Myocyte (in vitro differentiated cells): ENCODE measurements at regions not wholly inside any gene's neighbourhood (a gene's known extent, or its start where the extent isn't known, plus 50 kb on each side); places are given as distances from the start of the nearest gene placed in this dataset.
"Not testable (repeated sequence)": the region's sequence is repeated elsewhere in the genome, so short reads cannot be mapped to it uniquely, and the experiment has no call there.

Experiments used
- DNase-seq: peaks from one replicate; pipeline ENCODE4 v3.0.0-alpha.2; 2012; ENCODE audit warnings: low read depth

DNA sequence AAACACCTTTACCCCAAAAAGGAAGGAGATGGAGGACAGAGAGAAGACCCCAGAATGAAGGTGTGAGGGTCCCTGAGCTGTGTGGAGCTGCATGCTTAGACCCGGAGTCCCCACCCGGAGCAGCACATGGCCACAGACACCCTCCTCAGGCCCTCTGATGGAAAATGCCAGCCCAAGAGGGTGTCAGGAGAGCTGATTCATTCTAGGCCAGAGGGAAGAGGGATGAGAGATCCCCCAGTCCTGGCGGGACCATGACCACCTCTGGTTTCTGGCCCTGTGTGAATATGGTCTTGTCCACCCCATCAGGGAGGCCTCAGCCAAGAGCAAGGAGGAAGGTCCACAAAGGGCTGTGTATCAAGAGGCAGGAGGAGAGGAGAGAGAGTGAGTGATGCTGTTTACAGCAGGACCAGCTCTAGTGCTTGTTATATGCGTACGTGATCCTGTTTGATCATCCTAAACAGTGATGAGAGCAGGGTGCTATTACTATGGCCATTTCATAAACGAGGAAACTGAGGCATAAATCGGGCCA lies 186.6 kb upstream of the HAAO start:
- no peak for DNase-seq

DNA sequence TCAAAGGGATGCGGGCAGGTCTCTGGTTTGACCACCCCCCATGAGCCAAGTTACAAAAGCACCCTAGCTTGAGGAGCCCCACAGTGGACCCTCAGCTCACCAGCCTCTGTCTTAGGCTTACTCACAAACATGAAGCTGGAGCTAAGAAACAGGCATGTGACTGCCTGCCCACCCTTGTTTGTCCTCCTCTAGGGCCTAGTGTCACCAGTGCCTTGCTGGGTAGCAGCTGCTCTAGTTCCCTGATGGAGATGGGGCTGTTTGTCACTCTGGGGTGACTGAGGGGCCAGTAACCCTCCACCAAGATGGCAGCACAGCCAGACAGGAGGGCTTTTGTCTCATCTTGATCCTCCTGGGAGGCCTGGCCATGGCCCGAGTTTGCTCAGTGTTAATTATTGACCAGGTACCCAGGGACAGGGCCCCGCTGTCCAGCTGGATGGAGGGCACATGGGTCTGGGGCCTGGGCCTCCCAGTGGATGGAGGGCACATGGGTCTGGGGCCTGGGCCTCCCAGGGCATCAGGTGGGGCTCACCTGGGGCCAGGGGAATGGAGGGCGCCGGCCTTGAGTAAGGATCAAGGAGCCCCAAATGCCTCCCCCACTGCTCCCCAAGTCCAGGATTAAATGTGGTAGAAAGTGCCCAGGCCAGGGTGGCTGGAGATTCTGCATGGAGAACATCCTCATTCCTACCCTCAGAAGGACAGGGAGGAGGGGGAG lies 185.9 kb upstream of the HAAO start:
- no peak for DNase-seq

DNA sequence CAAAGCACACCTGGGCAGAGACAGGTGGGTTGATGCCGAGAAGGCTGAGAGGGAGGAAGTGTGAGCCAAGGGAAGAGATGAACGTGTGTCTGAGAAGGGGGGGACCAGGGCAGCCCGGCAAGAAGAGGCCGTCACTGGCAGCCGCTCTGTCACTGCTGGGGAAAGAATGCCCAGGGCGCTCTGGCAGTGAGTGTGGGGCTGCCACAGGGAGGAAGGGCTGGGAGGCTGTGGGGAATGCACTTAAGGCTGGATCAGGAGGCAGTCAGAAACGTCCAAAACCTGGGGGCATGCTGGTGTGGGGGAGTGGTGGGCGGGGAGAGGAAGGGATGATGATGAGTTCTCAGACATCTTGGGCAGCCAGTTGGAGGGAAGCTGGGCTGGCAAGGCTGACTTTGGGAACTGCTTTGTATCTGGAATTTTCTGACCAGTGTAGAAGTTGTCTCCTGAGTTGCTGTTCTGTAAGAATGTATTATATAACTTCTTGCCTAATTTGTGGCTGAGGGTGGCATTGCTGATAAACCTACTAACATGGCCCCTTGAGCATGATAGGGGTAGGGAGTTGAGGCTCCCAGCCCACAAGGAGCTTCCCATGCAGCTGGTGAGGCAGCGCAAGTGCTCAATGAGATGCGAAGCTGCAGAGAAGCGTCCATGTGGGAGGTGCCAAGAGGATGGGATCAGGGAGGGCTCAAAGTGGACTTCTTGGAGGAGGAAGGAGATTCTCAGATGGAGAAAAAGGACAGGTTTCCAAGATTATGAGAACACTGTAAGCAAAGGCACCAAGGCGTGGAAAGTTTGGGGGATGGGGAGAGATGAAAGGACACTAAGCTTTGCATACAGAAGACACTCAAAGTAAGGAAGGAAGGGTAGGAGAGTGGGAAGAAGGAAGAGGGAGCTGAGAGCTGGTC lies 185.1 kb upstream of the HAAO start:
- no peak for DNase-seq

DNA sequence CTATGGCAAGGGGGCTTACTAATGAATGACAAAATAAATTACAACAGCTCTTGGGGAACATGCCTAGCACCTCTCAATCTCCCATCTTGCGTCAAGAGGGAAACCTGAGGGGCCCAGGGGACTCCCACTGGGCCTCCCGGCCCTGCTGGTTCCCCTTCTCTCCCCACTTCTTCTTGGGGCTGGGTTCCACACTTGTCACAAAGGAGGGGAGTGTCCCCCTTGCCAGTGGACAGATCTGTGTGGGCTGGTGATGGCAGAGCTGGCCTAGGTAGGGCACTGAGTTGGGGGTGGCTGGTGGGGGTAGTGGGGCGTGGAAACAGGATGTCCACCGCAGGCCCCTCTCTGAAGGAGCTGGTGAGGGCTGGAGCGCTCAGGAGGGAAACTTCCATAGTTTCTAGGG lies 184.0 kb upstream of the HAAO start:
- DNase-seq, result no peak

DNA sequence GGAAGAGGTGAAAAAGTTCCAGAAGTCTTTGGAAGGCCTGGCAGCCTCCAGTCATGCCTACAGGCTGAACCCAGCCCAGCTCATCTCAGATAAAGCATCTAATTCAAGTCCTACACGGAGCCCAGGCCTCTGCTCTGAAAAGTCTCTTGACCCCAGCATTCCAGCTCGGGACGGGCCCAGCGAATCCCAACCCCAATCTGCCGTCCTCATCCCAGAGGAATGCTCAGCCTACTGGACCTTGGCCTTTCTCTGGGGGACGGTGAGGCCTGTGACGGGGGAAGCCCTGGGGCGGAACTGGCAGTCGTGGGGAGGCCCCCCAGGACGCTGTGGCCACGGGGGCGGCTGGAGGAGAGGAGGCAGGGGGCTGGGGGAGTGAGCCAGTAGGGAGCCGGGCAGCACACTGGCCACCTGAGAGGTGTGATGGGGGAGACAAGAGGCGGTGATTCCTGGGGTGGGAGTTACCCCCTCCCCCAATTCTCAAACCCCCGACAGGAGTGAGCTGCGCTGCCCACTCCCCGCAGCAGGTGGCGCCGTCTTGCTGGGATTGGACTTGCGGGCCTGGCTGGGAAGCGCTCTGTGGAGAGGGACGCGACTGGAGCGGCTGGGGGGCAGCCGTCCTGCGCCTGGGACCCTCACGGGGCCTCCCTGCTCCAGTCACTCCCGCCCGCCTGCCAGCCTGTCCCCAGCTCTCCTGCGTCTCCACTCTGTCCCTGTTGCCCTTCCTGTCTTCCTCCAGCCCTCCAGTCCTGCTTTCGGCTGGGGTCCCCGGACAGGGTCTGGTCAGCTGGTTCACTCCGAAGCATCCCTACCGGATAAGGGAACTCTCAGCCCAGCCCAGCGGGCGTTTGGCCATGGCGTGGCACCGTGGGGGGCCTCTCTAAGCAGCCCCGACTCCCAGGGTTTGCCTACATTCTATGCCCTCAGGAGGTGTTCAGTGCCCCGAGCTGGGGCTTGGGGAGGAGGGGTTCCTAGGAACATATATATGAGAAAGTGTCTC lies 182.6 kb upstream of the HAAO start:
- DNase-seq, result peak; percentile 63

- DNase-seq, result no peak
Observed at GRCh38 chr2:42974169-42974720, 181.9 kb upstream of the HAAO start.

- DNase-seq, result no peak
Observed at GRCh38 chr2:42973726-42974125, 181.3 kb upstream of the HAAO start.

DNA sequence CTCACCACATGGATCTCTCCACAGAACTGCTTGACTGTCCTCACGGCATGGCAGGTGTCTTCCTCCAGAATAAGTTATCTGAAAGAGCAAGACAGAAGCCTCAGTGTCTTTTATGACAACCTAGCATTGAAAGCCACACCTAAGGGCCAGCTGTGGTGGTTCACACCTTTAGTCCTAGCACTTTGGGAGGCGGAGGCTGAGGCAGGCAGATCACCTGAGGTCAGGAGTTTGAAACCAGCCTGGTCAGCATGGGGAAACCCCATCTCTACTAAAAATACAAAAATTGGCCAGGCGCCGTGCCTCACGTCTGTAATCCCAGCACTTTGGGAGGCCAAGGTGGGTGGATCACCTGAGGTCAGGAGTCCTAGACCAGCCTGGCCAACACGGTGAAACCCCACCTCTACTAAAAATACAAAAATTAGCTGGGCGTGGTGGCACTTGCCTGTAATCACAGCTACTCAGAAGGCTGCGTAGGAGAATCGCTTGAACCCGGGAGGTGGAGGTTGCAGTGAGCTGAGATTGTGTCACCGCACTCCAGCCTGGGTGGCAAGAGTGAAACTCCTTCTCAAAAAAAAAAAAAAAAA lies 180.6 kb upstream of the HAAO start:
- not testable (repeated sequence) for DNase-seq

DNA sequence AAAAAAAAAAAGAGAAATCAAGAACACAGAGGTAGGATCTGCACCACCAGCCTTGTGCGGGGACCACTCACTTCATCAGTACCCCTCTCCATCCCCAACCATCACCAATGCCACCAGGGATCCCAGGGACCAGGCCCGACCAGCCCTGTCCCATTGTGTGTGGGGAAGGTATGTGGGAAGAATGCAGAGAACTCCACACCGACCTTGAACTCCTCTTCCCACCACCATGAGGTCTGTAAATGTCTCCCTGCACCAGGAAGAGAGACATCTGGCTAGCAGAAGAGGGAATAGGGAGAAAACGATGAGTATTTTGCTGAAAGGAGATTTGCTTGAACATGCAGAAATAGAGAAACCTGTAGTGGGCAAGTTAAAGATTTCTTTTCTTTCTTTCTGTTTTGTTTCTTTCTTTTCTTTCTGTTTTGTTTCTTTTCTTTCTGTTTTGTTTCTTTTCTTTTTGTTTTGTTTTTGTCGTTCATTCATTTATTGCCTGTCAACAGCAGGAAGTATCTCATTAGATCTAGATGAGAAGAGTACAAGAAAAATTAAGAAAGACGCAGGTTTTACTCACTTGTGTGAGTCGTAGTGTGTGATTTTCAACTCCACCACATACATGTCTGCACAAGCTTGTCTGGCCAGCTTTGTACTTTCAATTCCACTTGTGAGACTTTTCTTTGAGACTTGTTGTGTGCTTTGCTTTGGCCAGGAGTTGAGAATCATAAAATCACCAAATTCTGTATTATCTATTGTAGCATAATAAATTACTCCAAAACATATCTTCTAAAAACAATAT lies 179.8 kb upstream of the HAAO start:
- DNase-seq, result no peak

GRCh38 chr2:42971381-42971780 lies 179.0 kb upstream of the HAAO start:
- DNase-seq, result no peak

DNA sequence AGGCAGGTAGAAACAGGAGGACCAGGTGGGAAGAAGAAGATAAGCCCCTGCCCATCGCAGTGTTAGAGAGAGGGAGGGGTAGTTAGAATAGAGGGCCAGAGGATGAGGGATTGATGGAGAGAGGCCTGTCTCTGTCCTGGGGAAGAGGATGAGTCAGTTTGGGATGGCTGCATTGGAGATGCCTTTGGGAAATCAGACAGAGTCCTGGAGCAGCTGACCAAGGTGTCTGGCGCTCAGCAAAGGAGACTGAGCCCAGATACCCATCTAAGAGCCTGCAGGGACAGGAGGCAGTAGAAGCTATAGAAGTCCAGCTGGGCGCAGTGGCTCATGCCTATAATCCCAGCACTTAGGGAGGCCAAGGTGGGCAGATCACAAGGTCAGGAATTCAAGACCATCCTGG lies 177.8 kb upstream of the HAAO start:
- DNase-seq, result no peak

GRCh38 chr2:42969231-42970150 lies 177.1 kb upstream of the HAAO start:
- DNase-seq, result peak; percentile 54

GRCh38 chr2:42967959-42968674 lies 175.7 kb upstream of the HAAO start:
- peak; percentile 80 for DNase-seq

DNA sequence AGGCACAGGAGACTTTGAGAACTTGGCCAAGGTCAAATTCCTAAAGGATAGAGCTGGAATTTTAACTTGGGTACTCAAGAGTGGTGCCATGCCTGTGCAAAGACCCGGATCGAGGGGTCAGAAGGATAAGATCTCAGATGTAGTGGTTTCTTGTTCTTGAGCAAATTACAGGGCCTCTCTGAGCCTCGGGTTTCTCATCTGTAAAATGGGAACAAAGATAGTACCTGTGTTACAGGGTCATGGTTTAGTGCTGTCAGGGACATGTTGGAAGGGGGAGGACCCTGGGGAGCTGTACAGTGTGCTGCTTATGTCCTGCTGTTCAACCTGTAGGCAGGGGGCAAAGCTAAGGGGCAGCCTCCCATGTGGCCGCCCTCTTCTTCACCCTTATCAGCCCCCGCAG lies 173.5 kb upstream of the HAAO start:
- no peak for DNase-seq

DNA sequence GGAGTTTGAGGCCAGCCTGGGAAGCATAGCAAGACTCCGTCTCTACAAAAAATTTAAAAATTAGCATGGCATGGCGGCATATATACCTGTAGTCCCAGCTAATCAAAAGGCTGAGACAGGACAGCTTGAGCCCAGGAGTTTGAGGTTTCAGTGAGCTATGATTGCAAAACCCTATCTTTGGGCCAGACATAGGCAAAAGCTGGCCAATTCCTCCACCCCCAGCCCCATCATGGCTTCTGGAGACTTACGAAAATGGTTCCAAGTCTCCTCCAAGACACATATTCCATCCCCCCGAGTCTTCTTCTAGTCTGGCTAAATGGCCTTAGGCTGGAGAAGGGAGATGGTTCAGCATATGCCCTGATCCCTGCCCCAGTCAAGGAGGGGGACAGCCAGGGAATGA lies 172.8 kb upstream of the HAAO start:
- DNase-seq, result no peak

DNA sequence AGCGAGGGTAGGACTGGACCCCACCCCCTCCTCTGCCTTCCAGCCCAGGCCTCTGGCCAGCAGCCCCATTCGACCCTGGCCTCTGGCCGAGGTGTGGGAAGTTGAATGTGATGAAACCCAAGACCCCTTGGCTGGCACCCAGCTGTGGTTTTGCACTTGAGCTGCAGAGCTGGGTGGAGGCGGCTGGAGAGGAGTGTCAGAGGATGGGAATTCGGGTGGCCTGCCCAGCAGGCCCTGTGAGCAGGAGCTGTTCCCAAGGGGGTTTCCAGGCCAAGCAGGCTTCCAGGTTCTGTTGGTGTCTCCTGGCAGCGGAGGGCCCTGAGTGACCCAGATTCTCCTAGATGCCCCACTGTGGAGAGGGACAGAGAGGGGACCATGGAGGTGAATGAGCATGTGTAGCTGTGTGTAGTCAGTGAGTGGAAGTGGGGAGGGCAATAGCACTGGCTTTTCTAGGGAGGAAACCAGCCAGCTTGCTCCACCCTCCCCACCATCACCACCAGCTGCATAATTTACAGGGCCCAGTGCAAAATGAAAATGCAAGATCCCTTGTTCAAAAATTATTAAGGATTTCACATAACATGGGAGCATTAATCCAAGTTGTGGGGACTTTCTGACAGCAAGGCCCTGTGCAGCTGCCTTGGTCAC lies 172.2 kb upstream of the HAAO start:
- DNase-seq, result peak; percentile 100

GRCh38 chr2:42963452-42964068 lies 171.2 kb upstream of the HAAO start:
- no peak for DNase-seq
